Tibial artery (tissue), 4 donors: ENCODE measurements at regions not wholly inside any gene's neighbourhood (a gene's known extent, or its start where the extent isn't known, plus 50 kb on each side); places are given as distances from the start of the nearest gene placed in this dataset.

Source experiments
- DNase-seq, 2 donors: peaks; one replicate each; pipeline ENCODE4 v3.0.0-alpha.2; 2019
- H3K27ac ChIP-seq, 2 donors: fragments of 200-600 bp; sonication (generic) in 1 of 2; 1 replicate in 1 of 2; 2 replicates in 1 of 2; pipeline ENCODE4 v1.5.1; 2018 to 2019; ENCODE audit warnings: mild to moderate bottlenecking in 1 of 2
- H3K27me3 ChIP-seq, 2 donors: fragments of 200-600 bp; sonication (generic) in 1 of 2; one replicate each; pipeline versions ENCODE4 v1.5.1 to v1.6.0; 2016 to 2019
- H3K36me3 ChIP-seq, 3 donors: fragments of 200-600 bp; sonication (generic) in 2 of 3; one replicate each; pipeline ENCODE4 v1.5.1; 2016 to 2019; ENCODE audit warnings: mild to moderate bottlenecking in 2 of 3
- H3K4me1 ChIP-seq, 4 donors: fragments of 200-600 bp; sonication (generic) in 2 of 4; 1 replicate in 3 of 4; 2 replicates in 1 of 4; pipeline ENCODE4 v1.5.1; 2016 to 2019
- H3K4me3 ChIP-seq, 2 donors: fragments of 200-600 bp; sonication (generic) in 1 of 2; 1 replicate in 1 of 2; 2 replicates in 1 of 2; pipeline ENCODE4 v1.5.1; 2018 to 2019; ENCODE audit warnings: mild to moderate bottlenecking in 2 of 2
- H3K9me3 ChIP-seq, 3 donors: fragments of 200-600 bp; sonication (generic) in 1 of 3; one replicate each; pipeline ENCODE4 v1.5.1; 2016 to 2019
- CTCF ChIP-seq, 2 experiments: fragments of 200-600 bp in 1 of 2; fragments of 450-650 bp in 1 of 2; IDR thresholded peaks; one replicate each; pipeline ENCODE4 v1.5.1; 2017 to 2019; ENCODE audit warnings: antibody characterized with exemption in 2 of 2, mild to moderate bottlenecking in 1 of 2, moderate library complexity in 1 of 2
- intact Hi-C: fragments of 100-400 bp; cut with DNase I; formaldehyde crosslinking; loops from one replicate; pipeline ENCODE4 v1.15.0; 2023; ENCODE audit warnings: low total_unique reads

- Histone ChIP-seq H3K9me3 (peaks cover 0 to 4% (median 0%) of the 10 kb centered on the region in 3 donors), H3K4me1 (no peaks in the 10 kb centered on the region), H3K27me3 (no peaks in the 10 kb centered on the region), H3K4me3 (no peak overlapping the region), H3K27ac (no peak overlapping the region), H3K36me3 (no peaks in the 10 kb centered on the region)
- DNase-seq, result no peak
- intact Hi-C loops, result no loop called here
- TF ChIP-seq CTCF (IDR thresholded peaks at IDR 0.05), result no peak
These were observed 237.7 kb upstream of the GPRIN3 start for GRCh38 chr4:89545315-89545714.

GRCh38 chr4:89541998-89542397 is 234.4 kb upstream of the GPRIN3 start:
- peaks cover 0 to 4% (median 0%) of the 10 kb centered on the region in 3 donors for H3K9me3 ChIP-seq
- no peak for TF ChIP-seq CTCF (IDR thresholded peaks at IDR 0.05)

GRCh38 chr4:89539797-89540711 is 232.5 kb upstream of the GPRIN3 start:
- no peak for DNase-seq
- H3K9me3 ChIP-seq, result peaks cover 0 to 4% (median 0%) of the 10 kb centered on the region in 3 donors
- H3K27me3 ChIP-seq, result no peaks in the 10 kb centered on the region

More at GRCh38 chr4:89541998-89542397, 234.4 kb upstream of the GPRIN3 start:
- H3K4me3 ChIP-seq, result no peak overlapping the region
- no peak for DNase-seq
- H3K27ac ChIP-seq, result no peak overlapping the region
- no peaks in the 10 kb centered on the region for H3K4me1 ChIP-seq
- intact Hi-C loops, result no loop called here
- no peaks in the 10 kb centered on the region for H3K27me3 ChIP-seq
- no peaks in the 10 kb centered on the region for H3K36me3 ChIP-seq

GRCh38 chr4:89539374-89539773 is 231.8 kb upstream of the GPRIN3 start:
- Histone ChIP-seq H3K27ac (no peak overlapping the region), H3K4me1 (no peaks in the 10 kb centered on the region), H3K4me3 (no peak overlapping the region), H3K36me3 (no peaks in the 10 kb centered on the region), H3K27me3 (no peaks in the 10 kb centered on the region), H3K9me3 (peaks cover 0 to 4% (median 0%) of the 10 kb centered on the region in 3 donors)
- intact Hi-C loops, result no loop called here
- TF ChIP-seq CTCF (IDR thresholded peaks at IDR 0.05), result no peak
- no peak for DNase-seq

More at GRCh38 chr4:89539797-89540711, 232.5 kb upstream of the GPRIN3 start:
- Histone ChIP-seq H3K36me3 (no peaks in the 10 kb centered on the region), H3K4me3 (no peak overlapping the region), H3K27ac (no peak overlapping the region), H3K4me1 (no peaks in the 10 kb centered on the region)
- intact Hi-C loops, result no loop called here
- TF ChIP-seq CTCF (IDR thresholded peaks at IDR 0.05), result no peak

GRCh38 chr4:89538886-89539285 is 231.3 kb upstream of the GPRIN3 start:
- H3K4me3 ChIP-seq, result no peak overlapping the region
- no peak for DNase-seq
- no peaks in the 10 kb centered on the region for H3K36me3 ChIP-seq
- intact Hi-C loops, result no loop called here
- no peak for TF ChIP-seq CTCF (IDR thresholded peaks at IDR 0.05)
- no peaks in the 10 kb centered on the region for H3K4me1 ChIP-seq
- H3K9me3 ChIP-seq, result peaks cover 0 to 4% (median 0%) of the 10 kb centered on the region in 3 donors
- H3K27me3 ChIP-seq, result no peaks in the 10 kb centered on the region
- no peak overlapping the region for H3K27ac ChIP-seq
